ENCODE measurements at regions not wholly inside any gene's neighbourhood (a gene's known extent, or its start where the extent isn't known, plus 50 kb on each side); places are given as distances from the start of the nearest gene placed in this dataset.

DNA sequence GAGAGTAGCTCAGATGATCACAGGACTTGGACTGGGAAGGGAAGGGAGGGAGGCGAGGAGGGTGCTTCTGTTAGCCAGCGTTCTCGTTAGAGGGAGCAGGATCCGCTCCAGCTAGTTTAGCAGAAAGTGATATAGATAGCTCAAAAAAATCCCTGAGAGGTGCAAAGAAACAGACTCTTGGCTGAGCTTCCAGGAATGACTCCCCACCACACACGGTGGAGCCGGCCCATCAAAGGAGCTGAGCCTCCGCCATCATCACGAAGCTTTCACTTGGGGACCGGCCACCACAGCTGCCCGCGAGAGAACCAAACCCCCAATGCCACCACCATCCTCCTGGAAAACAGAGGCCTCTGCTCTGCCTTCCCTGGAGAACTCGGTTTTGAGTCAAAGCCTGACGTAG is 124.6 kb upstream of the BCL2L14 start:
- TF ChIP-seq, protein P1, sequence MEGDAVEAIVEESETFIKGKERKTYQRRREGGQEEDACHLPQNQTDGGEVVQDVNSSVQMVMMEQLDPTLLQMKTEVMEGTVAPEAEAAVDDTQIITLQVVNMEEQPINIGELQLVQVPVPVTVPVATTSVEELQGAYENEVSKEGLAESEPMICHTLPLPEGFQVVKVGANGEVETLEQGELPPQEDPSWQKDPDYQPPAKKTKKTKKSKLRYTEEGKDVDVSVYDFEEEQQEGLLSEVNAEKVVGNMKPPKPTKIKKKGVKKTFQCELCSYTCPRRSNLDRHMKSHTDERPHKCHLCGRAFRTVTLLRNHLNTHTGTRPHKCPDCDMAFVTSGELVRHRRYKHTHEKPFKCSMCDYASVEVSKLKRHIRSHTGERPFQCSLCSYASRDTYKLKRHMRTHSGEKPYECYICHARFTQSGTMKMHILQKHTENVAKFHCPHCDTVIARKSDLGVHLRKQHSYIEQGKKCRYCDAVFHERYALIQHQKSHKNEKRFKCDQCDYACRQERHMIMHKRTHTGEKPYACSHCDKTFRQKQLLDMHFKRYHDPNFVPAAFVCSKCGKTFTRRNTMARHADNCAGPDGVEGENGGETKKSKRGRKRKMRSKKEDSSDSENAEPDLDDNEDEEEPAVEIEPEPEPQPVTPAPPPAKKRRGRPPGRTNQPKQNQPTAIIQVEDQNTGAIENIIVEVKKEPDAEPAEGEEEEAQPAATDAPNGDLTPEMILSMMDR (IDR thresholded peaks at IDR 0.05): no peak
- TF ChIP-seq MAX (IDR thresholded peaks at IDR 0.05; ENCODE audit: low read depth) (no peak), PBX3 (IDR thresholded peaks at IDR 0.05) (no peak), SMC3 (IDR thresholded peaks at IDR 0.05; ENCODE audit: low read depth, low read length) (no peak), POLR2AphosphoS5 (IDR thresholded peaks at IDR 0.05; ENCODE audit: low read depth, low read length) (no peak), MXI1 (IDR thresholded peaks at IDR 0.05; ENCODE audit: low read depth, low read length) (no peak), EP300 (IDR thresholded peaks at IDR 0.05; ENCODE audit: borderline replicate concordance in 1 of 2, low read depth in 1 of 2, low read length in 1 of 2) (no peak), GATA2 (CRISPR knock-in tag; IDR thresholded peaks at IDR 0.05) (no peak), CHD2 (IDR thresholded peaks at IDR 0.05; ENCODE audit: low read length, partially characterized antibody) (no peak)
- TF ChIP-seq, protein P2, sequence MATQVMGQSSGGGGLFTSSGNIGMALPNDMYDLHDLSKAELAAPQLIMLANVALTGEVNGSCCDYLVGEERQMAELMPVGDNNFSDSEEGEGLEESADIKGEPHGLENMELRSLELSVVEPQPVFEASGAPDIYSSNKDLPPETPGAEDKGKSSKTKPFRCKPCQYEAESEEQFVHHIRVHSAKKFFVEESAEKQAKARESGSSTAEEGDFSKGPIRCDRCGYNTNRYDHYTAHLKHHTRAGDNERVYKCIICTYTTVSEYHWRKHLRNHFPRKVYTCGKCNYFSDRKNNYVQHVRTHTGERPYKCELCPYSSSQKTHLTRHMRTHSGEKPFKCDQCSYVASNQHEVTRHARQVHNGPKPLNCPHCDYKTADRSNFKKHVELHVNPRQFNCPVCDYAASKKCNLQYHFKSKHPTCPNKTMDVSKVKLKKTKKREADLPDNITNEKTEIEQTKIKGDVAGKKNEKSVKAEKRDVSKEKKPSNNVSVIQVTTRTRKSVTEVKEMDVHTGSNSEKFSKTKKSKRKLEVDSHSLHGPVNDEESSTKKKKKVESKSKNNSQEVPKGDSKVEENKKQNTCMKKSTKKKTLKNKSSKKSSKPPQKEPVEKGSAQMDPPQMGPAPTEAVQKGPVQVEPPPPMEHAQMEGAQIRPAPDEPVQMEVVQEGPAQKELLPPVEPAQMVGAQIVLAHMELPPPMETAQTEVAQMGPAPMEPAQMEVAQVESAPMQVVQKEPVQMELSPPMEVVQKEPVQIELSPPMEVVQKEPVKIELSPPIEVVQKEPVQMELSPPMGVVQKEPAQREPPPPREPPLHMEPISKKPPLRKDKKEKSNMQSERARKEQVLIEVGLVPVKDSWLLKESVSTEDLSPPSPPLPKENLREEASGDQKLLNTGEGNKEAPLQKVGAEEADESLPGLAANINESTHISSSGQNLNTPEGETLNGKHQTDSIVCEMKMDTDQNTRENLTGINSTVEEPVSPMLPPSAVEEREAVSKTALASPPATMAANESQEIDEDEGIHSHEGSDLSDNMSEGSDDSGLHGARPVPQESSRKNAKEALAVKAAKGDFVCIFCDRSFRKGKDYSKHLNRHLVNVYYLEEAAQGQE (IDR thresholded peaks at IDR 0.05; ENCODE audit: low read depth, low read length): no peak
